ENCODE measurements at regions not wholly inside any gene's neighbourhood (a gene's known extent, or its start where the extent isn't known, plus 50 kb on each side); places are given as distances from the start of the nearest gene placed in this dataset.

- DNase-seq, result no peak
These were observed 113.5 kb downstream of the TMEM132E start for GRCh38 chr17:34692920-34693319.

Data from NCI-H748 treated with DMSO at 0.1 percent for 48 hours (cell line).